Lower leg skin (tissue), 4 donors: ENCODE measurements at regions not wholly inside any gene's neighbourhood (a gene's known extent, or its start where the extent isn't known, plus 50 kb on each side); places are given as distances from the start of the nearest gene placed in this dataset.

ENCODE experiments used
- DNase-seq, 2 donors: peaks; one replicate each; pipeline ENCODE4 v3.0.0-alpha.2; 2019; ENCODE audit warnings: low spot score in 2 of 2
- H3K4me3 ChIP-seq: fragments of 200-600 bp; sonication (generic); 2 replicates; pipeline ENCODE4 v1.5.1; 2017; ENCODE audit warnings: mild to moderate bottlenecking, low read depth; ENCODE audit not compliant: poor library complexity, severe bottlenecking
- POLR2A ChIP-seq, 2 donors: fragments of 450-650 bp; IDR thresholded peaks; one replicate each; pipeline ENCODE4 v1.6.1; 2016 to 2017; ENCODE audit warnings: antibody characterized with exemption in 2 of 2, mild to moderate bottlenecking in 1 of 2, moderate library complexity in 1 of 2
- WGBS, 2 donors: methylation state at CpG; one replicate each; pipeline ENCODE4 v1.1.5; 2018; 5-methylcytosine and 5-hydroxymethylcytosine counted together
- intact Hi-C: fragments of 100-400 bp; cut with DNase I; formaldehyde crosslinking; loops from one replicate; pipeline ENCODE4 v1.15.0; 2023; ENCODE audit warnings: low total_unique reads
- TF ChIP-seq, protein P1 (sequence below), 3 donors: fragments of 450-650 bp; IDR thresholded peaks; one replicate each; pipeline ENCODE4 v1.5.1; 2016; ENCODE audit warnings: antibody characterized with exemption in 3 of 3, mild to moderate bottlenecking in 3 of 3, moderate library complexity in 2 of 3

DNA sequence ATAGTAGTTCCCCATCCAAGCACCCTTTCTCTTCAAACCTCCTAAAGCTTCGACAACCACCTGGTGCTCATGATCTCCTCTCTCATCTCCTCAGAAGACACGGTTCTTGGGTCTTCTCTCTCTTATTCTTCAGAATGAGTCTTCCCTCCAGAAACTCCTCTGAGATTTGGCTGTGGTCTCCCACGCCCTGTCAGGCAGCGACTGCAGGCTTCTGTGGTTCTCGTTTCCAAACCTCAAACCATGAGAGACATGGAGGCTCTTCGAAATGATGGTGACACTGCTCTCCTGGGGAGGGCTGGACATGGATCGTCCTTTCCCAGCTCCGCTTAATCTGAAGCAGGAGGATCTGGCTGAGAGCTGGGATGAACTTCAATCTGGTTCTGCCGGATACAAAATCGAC lies 78.6 kb upstream of the PITRM1 start:
- TF ChIP-seq POLR2A (IDR thresholded peaks at IDR 0.05): no peak
- TF ChIP-seq, protein P1, sequence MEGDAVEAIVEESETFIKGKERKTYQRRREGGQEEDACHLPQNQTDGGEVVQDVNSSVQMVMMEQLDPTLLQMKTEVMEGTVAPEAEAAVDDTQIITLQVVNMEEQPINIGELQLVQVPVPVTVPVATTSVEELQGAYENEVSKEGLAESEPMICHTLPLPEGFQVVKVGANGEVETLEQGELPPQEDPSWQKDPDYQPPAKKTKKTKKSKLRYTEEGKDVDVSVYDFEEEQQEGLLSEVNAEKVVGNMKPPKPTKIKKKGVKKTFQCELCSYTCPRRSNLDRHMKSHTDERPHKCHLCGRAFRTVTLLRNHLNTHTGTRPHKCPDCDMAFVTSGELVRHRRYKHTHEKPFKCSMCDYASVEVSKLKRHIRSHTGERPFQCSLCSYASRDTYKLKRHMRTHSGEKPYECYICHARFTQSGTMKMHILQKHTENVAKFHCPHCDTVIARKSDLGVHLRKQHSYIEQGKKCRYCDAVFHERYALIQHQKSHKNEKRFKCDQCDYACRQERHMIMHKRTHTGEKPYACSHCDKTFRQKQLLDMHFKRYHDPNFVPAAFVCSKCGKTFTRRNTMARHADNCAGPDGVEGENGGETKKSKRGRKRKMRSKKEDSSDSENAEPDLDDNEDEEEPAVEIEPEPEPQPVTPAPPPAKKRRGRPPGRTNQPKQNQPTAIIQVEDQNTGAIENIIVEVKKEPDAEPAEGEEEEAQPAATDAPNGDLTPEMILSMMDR (IDR thresholded peaks at IDR 0.05): no peak
- intact Hi-C loops: no loop called here
- no peak overlapping the region for H3K4me3 ChIP-seq
- DNase-seq: no peak
- WGBS, 2 donors: 83% methylated on average over 10 of the region's 10 CpGs

DNA sequence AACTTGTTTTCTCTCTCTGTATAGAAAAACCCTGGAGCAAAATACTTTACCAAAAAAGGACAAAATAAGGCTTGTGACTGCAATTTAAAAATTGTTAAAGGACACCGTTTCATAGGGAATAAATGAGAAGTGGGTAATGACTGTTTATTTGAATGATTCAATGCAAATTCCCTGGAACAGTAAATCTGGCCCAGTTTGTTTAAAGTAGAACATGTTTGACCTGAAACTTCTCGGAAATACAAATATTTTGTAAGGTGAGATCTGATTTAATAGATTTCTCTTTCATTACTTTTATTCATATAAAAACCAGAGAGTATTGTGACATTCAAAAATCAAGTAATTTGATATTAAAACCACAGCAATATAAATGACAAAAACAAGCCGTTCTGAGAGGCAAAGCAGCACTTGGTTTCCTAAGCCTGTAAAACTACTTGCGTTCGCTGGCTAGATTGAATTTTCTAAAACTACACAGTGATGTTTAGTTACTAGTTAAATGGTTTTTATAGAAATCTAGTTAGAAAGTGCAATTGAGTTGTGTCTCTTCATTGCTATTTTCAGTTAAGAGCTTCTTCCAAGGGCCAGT lies 76.8 kb upstream of the PITRM1 start:
- H3K4me3 ChIP-seq: no peak overlapping the region
- TF ChIP-seq, protein P1 (IDR thresholded peaks at IDR 0.05): no peak
- TF ChIP-seq POLR2A (IDR thresholded peaks at IDR 0.05): no peak
- intact Hi-C loops: no loop called here
- no peak for DNase-seq
- 70 to 71% methylated on average over 5 of the region's 5 CpGs for WGBS, 2 donors

DNA sequence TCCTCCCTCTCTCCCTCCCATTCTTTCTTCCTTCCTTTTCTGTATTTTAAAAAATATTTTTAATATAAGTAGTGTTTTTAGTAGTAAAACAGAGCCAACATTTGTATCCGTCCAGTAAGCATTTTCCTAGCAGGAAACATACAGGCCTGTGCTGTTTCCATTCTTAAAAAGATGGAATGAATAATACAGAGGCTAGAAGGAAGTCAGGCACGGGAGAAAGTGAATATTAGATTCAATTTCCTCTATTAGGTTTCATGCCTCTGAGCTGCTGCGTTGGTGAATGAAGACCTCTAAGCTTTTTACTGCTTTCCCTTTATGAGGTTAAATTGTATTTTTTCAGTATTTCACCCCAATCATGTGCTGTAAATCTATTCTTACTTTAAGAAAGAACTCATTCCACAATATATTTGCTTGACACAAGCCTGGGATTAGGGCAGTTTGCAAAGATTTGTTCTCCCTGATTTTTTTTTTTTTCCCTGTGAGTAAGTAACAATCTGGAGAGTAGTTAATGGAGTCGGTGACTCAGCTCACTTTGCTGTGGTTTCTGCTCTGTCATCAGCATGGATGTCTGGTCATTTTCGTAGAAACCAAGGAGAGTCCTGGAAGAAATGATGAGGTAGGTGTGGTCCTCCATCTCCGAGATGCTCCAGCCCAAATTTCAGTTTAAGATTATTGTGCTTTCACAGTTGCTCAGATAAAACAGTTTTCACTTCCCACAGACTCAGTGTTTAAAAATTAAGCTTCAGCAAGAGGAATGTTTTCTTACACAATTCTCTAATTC lies 76.1 kb upstream of the PITRM1 start:
- no peak for TF ChIP-seq POLR2A (IDR thresholded peaks at IDR 0.05)
- TF ChIP-seq, protein P1 (IDR thresholded peaks at IDR 0.05): no peak
- no peak overlapping the region for H3K4me3 ChIP-seq
- DNase-seq: peak in 1 of 2 donors; percentile 58
- intact Hi-C loops: no loop called here
- 21 to 34% methylated on average over 6 of the region's 6 CpGs for WGBS, 2 donors

DNA sequence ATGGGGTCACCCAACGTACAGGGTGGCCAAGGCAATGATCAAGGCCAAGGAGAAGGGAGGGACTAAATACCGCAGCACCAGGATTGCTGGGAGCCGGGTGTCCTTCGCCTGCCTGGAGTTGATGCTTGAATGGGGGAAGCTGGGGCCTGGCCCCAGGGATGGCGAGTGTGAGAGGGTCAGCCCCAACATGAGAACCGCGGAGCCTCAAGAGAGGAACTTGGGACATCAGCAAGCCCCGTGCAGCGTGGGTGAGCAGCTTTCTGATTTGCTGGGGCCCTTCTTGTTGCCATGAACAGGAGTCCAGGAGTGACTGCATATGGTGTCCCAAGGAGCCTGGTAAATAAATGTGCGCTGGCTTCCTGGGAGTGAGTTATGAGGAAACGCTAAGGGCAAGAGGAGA lies 72.8 kb upstream of the PITRM1 start:
- intact Hi-C loops: no loop called here
- TF ChIP-seq, protein P1 (IDR thresholded peaks at IDR 0.05): no peak
- no peak for TF ChIP-seq POLR2A (IDR thresholded peaks at IDR 0.05)
- DNase-seq: no peak
- 96% methylated on average over 11 of the region's 11 CpGs for WGBS, 2 donors
- H3K4me3 ChIP-seq: no peak overlapping the region

DNA sequence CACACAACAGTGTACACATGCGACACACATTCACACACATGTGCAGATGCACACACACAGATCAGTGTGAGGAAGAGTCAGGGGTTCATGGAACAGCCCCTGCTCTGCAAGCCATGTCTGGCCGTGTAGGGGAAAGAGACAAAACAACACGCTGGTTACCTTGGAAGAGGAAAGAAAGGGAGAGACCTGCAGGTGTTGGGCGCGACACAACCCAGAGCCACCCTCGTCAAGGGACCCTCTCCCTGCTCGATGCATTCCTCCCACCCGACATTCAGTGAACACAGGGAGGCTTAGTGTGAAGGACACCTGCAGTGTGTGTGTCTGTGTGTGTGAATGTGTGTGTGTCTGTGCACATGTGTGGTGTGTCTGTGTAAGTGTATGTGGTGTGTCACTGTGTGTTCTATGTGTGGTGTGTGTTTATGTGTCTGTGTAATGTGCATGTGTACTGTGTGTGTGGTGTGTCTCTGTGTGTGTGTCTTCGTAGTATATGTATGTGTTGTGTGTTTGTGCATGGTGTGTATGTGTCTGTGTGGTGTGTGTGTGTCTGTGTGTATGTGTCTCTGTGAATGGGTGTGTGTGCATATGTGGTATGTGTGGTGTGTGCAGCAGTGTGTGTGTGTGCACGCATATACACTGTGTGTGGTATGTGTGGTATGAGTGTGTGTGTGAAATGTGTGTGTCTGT lies 69.5 kb upstream of the PITRM1 start:
- WGBS, 2 donors: 81 to 82% methylated on average over 10 of the region's 10 CpGs
- intact Hi-C loops: no loop called here
- peak in 1 of 2 donors; percentile 39 for DNase-seq
- H3K4me3 ChIP-seq: no peak overlapping the region
- TF ChIP-seq POLR2A (IDR thresholded peaks at IDR 0.05): no peak
- TF ChIP-seq, protein P1 (IDR thresholded peaks at IDR 0.05): no peak
